Loucy (cell line): ENCODE measurements at regions not wholly inside any gene's neighbourhood (a gene's known extent, or its start where the extent isn't known, plus 50 kb on each side); places are given as distances from the start of the nearest gene placed in this dataset.

Experiments used
- H2AFZ ChIP-seq: fragments of 200-600 bp; sonication (generic); 2 replicates; pipeline ENCODE4 v1.6.0; 2016; ENCODE audit warnings: antibody characterized with exemption, mild to moderate bottlenecking, low read length, moderate library complexity
- H3F3A ChIP-seq: fragments of 200-600 bp; 2 replicates; pipeline ENCODE4 v1.6.0; 2016; ENCODE audit warnings: antibody characterized with exemption, low read depth, mild to moderate bottlenecking
- H3K27me3 ChIP-seq: fragments of 200-600 bp; sonication (generic); 2 replicates; pipeline ENCODE4 v1.6.1; 2014; ENCODE audit warnings: low read length, mild to moderate bottlenecking; ENCODE audit not compliant: insufficient read depth, poor library complexity, severe bottlenecking
- H3K36me3 ChIP-seq: fragments of 200-600 bp; sonication (generic); 2 replicates; pipeline ENCODE4 v1.6.1; 2016; ENCODE audit warnings: low read length; ENCODE audit not compliant: insufficient read depth
- H3K4me1 ChIP-seq: fragments of 200-600 bp; sonication (generic); 2 replicates; pipeline ENCODE4 v1.5.1; 2014; ENCODE audit warnings: low read length, mild to moderate bottlenecking; ENCODE audit not compliant: insufficient read depth, poor library complexity, severe bottlenecking
- H3K4me2 ChIP-seq: fragments of 200-600 bp; sonication (generic); 2 replicates; pipeline ENCODE4 v1.6.0; 2014; ENCODE audit warnings: antibody characterized with exemption, low read length, low read depth, mild to moderate bottlenecking; ENCODE audit not compliant: poor library complexity, severe bottlenecking
- H3K4me3 ChIP-seq: fragments of 200-600 bp; sonication (generic); 2 replicates; pipeline ENCODE4 v1.5.1; 2014; ENCODE audit warnings: low read length, mild to moderate bottlenecking, mixed read lengths; ENCODE audit not compliant: poor library complexity, severe bottlenecking
- H3K79me2 ChIP-seq: fragments of 200-600 bp; sonication (generic); 2 replicates; pipeline ENCODE4 v1.6.1; 2014; ENCODE audit warnings: low read length; ENCODE audit not compliant: insufficient read depth
- H3K9ac ChIP-seq: fragments of 200-600 bp; sonication (generic); 2 replicates; pipeline ENCODE4 v1.6.0; 2014; ENCODE audit warnings: mild to moderate bottlenecking, low read depth, low read length, moderate library complexity; ENCODE audit not compliant: poor library complexity, severe bottlenecking
- H3K9me2 ChIP-seq: fragments of 200-600 bp; sonication (generic); replicated peaks from 2 replicates; pipeline ENCODE4 v1.6.1; 2016; ENCODE audit warnings: low read depth, low read length, mixed read lengths
- H3K9me3 ChIP-seq: fragments of 200-600 bp; sonication (generic); 2 replicates; pipeline ENCODE4 v1.6.1; 2014; ENCODE audit warnings: mild to moderate bottlenecking, antibody characterized with exemption, low read length, low read depth; ENCODE audit not compliant: insufficient read depth
- H4K20me1 ChIP-seq: fragments of 200-600 bp; sonication (generic); 2 replicates; pipeline ENCODE4 v1.6.0; 2014; ENCODE audit warnings: antibody characterized with exemption, low read length, mild to moderate bottlenecking; ENCODE audit not compliant: insufficient read depth, poor library complexity, severe bottlenecking
- EZH2phosphoT487 ChIP-seq: fragments of 200-600 bp; IDR thresholded peaks from 2 replicates; pipeline ENCODE4 v1.6.1; 2018; ENCODE audit warnings: antibody characterized with exemption, mild to moderate bottlenecking, moderate library complexity, borderline replicate concordance
- TF ChIP-seq, protein P1 (sequence below): fragments of 200-600 bp; sonication (generic); conservative IDR thresholded peaks from 2 replicates; pipeline ENCODE4 v1.5.1; 2014; ENCODE audit warnings: mild to moderate bottlenecking, antibody characterized with exemption, low read length

DNA sequence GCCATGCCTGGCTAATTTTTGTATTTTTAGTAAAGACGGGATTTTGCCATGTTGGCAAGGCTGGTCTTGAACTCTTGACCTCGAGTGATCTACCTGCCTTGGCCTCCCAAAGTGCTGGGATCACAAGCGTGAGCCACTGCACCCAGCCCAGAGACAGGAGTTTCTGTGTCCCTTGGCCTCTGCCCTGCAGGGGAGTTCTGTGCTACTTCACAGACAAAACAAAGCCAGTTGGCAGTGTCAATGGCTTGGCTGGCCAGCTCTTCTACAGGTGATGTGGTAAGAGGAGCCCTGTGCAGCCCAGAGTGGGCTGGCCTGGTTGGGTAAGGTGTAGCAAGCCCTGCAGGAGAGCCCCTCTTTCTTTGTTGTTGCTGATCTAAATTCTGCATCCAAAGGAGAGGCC is 60.5 kb upstream of the SHISAL1 start:
- no peak for TF ChIP-seq EZH2phosphoT487
- TF ChIP-seq, protein P1, sequence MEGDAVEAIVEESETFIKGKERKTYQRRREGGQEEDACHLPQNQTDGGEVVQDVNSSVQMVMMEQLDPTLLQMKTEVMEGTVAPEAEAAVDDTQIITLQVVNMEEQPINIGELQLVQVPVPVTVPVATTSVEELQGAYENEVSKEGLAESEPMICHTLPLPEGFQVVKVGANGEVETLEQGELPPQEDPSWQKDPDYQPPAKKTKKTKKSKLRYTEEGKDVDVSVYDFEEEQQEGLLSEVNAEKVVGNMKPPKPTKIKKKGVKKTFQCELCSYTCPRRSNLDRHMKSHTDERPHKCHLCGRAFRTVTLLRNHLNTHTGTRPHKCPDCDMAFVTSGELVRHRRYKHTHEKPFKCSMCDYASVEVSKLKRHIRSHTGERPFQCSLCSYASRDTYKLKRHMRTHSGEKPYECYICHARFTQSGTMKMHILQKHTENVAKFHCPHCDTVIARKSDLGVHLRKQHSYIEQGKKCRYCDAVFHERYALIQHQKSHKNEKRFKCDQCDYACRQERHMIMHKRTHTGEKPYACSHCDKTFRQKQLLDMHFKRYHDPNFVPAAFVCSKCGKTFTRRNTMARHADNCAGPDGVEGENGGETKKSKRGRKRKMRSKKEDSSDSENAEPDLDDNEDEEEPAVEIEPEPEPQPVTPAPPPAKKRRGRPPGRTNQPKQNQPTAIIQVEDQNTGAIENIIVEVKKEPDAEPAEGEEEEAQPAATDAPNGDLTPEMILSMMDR, result no peak
- no peak overlapping the region for H3K9ac ChIP-seq
- H3K4me1 ChIP-seq, result no peaks in the 10 kb centered on the region
- H3K4me3 ChIP-seq, result no peak overlapping the region
- H2AFZ ChIP-seq, result no peak overlapping the region
- H3K36me3 ChIP-seq, result no peaks in the 10 kb centered on the region
- H3K27me3 ChIP-seq, result no peaks in the 10 kb centered on the region
- H3K79me2 ChIP-seq, result no peaks in the 10 kb centered on the region
- no peaks in the 10 kb centered on the region for H4K20me1 ChIP-seq
- no peaks in the 10 kb centered on the region for H3F3A ChIP-seq
- H3K9me2 ChIP-seq, result no peaks in the 10 kb centered on the region
- H3K9me3 ChIP-seq, result peaks cover 5% of the 10 kb centered on the region; the same call in 1 of the 2 replicates
- H3K4me2 ChIP-seq, result no peak overlapping the region

DNA sequence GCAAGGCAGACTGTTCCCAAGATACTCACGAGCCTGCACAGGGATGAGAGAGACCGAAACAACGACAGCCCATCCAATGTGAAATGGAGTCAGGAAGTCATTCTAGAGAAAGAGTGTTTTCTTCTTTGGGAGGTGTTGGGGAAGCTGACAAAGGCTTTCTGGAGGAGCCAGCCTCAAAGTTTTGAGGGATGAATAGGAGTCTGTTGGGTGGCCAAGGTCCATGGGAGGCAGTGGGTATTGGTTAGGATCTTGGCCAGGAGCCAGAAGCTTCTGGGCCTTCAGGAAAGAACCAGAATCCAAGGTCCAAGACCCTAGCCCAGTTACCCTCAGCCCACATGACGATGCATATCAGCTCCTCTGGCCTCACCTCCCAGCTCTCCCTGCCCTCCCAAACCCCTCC is 59.9 kb upstream of the SHISAL1 start:
- Histone ChIP-seq H3K9ac (no peak overlapping the region), H3F3A (no peaks in the 10 kb centered on the region), H3K27me3 (no peaks in the 10 kb centered on the region), H3K79me2 (no peaks in the 10 kb centered on the region), H3K9me2 (no peaks in the 10 kb centered on the region), H3K4me1 (no peaks in the 10 kb centered on the region), H4K20me1 (no peaks in the 10 kb centered on the region), H3K4me2 (no peak overlapping the region), H3K9me3 (peaks cover 4% of the 10 kb centered on the region; the same call in 1 of the 2 replicates), H3K4me3 (no peak overlapping the region), H3K36me3 (no peaks in the 10 kb centered on the region), H2AFZ (no peak overlapping the region)
- TF ChIP-seq EZH2phosphoT487, result no peak
- TF ChIP-seq, protein P1, result no peak

DNA sequence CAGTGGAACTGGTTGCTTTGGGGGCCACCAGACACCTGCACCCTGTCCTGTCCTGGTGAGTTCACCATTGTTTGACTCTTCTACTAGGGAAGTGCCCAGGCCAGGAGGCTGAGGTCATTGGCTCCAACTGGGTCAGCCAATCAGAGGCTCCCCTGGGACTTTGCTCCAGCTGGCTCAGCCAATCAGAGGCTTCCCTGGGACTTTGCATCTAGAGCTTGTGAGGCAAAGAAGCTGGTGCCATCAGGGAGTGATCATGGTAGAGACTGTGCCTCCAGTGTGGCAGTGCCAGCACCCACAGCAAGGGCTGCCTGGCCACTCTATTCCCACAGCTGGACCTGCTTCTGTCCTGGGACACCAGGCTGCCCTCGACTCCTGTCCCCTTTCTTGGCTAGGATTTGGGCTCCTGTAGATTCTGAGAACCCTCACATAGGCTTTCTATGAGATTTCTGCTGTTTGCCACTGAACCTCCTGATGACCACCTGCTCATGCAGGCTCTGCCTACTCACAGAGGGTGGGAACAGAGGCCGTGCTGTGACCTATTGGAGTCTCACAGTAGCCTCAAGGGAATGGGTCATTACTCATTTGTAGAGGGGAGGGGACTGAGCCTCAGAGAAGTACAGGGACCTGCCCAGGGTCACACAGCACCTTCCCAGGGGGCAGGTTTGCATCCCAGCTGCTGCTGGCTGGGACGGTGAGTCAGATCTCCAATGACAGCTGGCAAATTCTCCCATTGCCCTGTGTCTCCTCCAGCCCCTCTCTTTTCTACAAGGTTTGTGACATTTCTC is 59.2 kb upstream of the SHISAL1 start:
- no peaks in the 10 kb centered on the region for H3K4me1 ChIP-seq
- H2AFZ ChIP-seq, result no peak overlapping the region
- no peaks in the 10 kb centered on the region for H3K79me2 ChIP-seq
- no peaks in the 10 kb centered on the region for H3K36me3 ChIP-seq
- no peak overlapping the region for H3K4me2 ChIP-seq
- H3K4me3 ChIP-seq, result no peak overlapping the region
- peaks cover 4% of the 10 kb centered on the region; the same call in 1 of the 2 replicates for H3K9me3 ChIP-seq
- no peaks in the 10 kb centered on the region for H3K9me2 ChIP-seq
- no peaks in the 10 kb centered on the region for H3F3A ChIP-seq
- no peaks in the 10 kb centered on the region for H4K20me1 ChIP-seq
- TF ChIP-seq EZH2phosphoT487, result no peak
- TF ChIP-seq, protein P1, result no peak
- H3K27me3 ChIP-seq, result no peaks in the 10 kb centered on the region
- no peak overlapping the region for H3K9ac ChIP-seq
